Adrenal gland (tissue), 5 donors: ENCODE measurements at regions not wholly inside any gene's neighbourhood (a gene's known extent, or its start where the extent isn't known, plus 50 kb on each side); places are given as distances from the start of the nearest gene placed in this dataset.

Source experiments
- CTCF ChIP-seq, 6 experiments: fragments of 450-650 bp in 4 of 6; fragments of 200-600 bp in 2 of 6; sonication (generic) in 1 of 6; IDR thresholded peaks; 1 replicate in 5 of 6; 2 replicates in 1 of 6; pipeline versions ENCODE4 v1.5.1 to v1.8.0; 2016 to 2021; ENCODE audit warnings: antibody characterized with exemption in 6 of 6, mild to moderate bottlenecking in 2 of 6, moderate library complexity in 1 of 6
- POLR2A ChIP-seq, 2 donors: fragments of 450-650 bp; IDR thresholded peaks; one replicate each; pipeline ENCODE4 v1.6.1; 2017; ENCODE audit warnings: antibody characterized with exemption in 2 of 2, mild to moderate bottlenecking in 2 of 2, moderate library complexity in 1 of 2
- donor health status: DM: no; HTN: no; CAD: no.

GRCh38 chr3:35380196-35380595 is 259.1 kb upstream of the ARPP21 start:
- no peak for TF ChIP-seq CTCF (IDR thresholded peaks at IDR 0.05)
- no peak for TF ChIP-seq POLR2A (IDR thresholded peaks at IDR 0.05)
